Lower leg skin (tissue), 3 donors: ENCODE measurements at regions not wholly inside any gene's neighbourhood (a gene's known extent, or its start where the extent isn't known, plus 50 kb on each side); places are given as distances from the start of the nearest gene placed in this dataset.

Source experiments
- POLR2A ChIP-seq, 2 donors: fragments of 450-650 bp; IDR thresholded peaks; one replicate each; pipeline ENCODE4 v1.6.1; 2016 to 2017; ENCODE audit warnings: antibody characterized with exemption in 2 of 2, mild to moderate bottlenecking in 1 of 2, moderate library complexity in 1 of 2
- TF ChIP-seq, protein P1 (sequence below), 3 donors: fragments of 450-650 bp; IDR thresholded peaks; one replicate each; pipeline ENCODE4 v1.5.1; 2016; ENCODE audit warnings: antibody characterized with exemption in 3 of 3, mild to moderate bottlenecking in 3 of 3, moderate library complexity in 2 of 3

- TF ChIP-seq, protein P1, sequence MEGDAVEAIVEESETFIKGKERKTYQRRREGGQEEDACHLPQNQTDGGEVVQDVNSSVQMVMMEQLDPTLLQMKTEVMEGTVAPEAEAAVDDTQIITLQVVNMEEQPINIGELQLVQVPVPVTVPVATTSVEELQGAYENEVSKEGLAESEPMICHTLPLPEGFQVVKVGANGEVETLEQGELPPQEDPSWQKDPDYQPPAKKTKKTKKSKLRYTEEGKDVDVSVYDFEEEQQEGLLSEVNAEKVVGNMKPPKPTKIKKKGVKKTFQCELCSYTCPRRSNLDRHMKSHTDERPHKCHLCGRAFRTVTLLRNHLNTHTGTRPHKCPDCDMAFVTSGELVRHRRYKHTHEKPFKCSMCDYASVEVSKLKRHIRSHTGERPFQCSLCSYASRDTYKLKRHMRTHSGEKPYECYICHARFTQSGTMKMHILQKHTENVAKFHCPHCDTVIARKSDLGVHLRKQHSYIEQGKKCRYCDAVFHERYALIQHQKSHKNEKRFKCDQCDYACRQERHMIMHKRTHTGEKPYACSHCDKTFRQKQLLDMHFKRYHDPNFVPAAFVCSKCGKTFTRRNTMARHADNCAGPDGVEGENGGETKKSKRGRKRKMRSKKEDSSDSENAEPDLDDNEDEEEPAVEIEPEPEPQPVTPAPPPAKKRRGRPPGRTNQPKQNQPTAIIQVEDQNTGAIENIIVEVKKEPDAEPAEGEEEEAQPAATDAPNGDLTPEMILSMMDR (IDR thresholded peaks at IDR 0.05): no peak
- TF ChIP-seq POLR2A (IDR thresholded peaks at IDR 0.05): no peak
These were observed 95.6 kb upstream of the ADAMTS5 start for GRCh38 chr21:27062443-27062842.
